ENCODE measurements at regions not wholly inside any gene's neighbourhood (a gene's known extent, or its start where the extent isn't known, plus 50 kb on each side); places are given as distances from the start of the nearest gene placed in this dataset.

- Histone ChIP-seq H3K36me3 (no peaks in the 10 kb centered on the region), H3K9me3 (peaks cover 0 to 18% (median 13%) of the 10 kb centered on the region in 8 donors), H3K4me1 (no peaks in the 10 kb centered on the region), H3K4me3 (no peak overlapping the region), H3K27me3 (replicated peaks in 1 of 7) (no peaks in the 10 kb centered on the region), H3K27ac (no peak overlapping the region)
- TF ChIP-seq POLR2AphosphoS5 (IDR thresholded peaks at IDR 0.05) (no peak), CTCF (IDR thresholded peaks at IDR 0.05 in 8 of 11, conservative IDR thresholded peaks at IDR 0.05 in 3 of 11) (no peak)
- intact Hi-C loops (cut with DNase I; ENCODE audit: low total_unique reads): no loop called here
- no peak for DNase-seq
Measured at GRCh38 chr4:18917689-18918088, 896.1 kb upstream of the LCORL start.

- H3K4me1 ChIP-seq: no peaks in the 10 kb centered on the region
- 73 to 94% (median 83%) methylated on average over 1 of the region's 1 CpG for WGBS, 5 donors
- intact Hi-C loops (cut with DNase I; ENCODE audit: low total_unique reads): no loop called here
- peaks cover 0 to 40% (median 25%) of the 10 kb centered on the region in 8 donors for H3K9me3 ChIP-seq
- H3K27ac ChIP-seq: no peak overlapping the region
- DNase-seq: no peak
- no peak overlapping the region for H3K4me3 ChIP-seq
- H3K36me3 ChIP-seq: no peaks in the 10 kb centered on the region
- no peak for TF ChIP-seq POLR2AphosphoS5 (IDR thresholded peaks at IDR 0.05)
- TF ChIP-seq POLR2A (IDR thresholded peaks at IDR 0.05): no peak
- no peak for TF ChIP-seq CTCF (IDR thresholded peaks at IDR 0.05 in 8 of 11, conservative IDR thresholded peaks at IDR 0.05 in 3 of 11)
- H3K27me3 ChIP-seq (replicated peaks in 1 of 7): no peaks in the 10 kb centered on the region
Measured at GRCh38 chr4:18914182-18914581, 892.6 kb upstream of the LCORL start.

GRCh38 chr4:18894928-18895327, 873.4 kb upstream of the LCORL start:
- H3K36me3 ChIP-seq: no peaks in the 10 kb centered on the region
- 27 to 75% (median 51%) methylated on average over 2 of the region's 2 CpGs for WGBS, 5 donors
- H3K27ac ChIP-seq: no peak overlapping the region
- H3K9me3 ChIP-seq: no peaks in the 10 kb centered on the region
- no peaks in the 10 kb centered on the region for H3K27me3 ChIP-seq (replicated peaks in 1 of 7)
- no peak for DNase-seq
- no peaks in the 10 kb centered on the region for H3K4me1 ChIP-seq
- TF ChIP-seq POLR2AphosphoS5 (IDR thresholded peaks at IDR 0.05) (no peak), POLR2A (IDR thresholded peaks at IDR 0.05) (no peak), CTCF (IDR thresholded peaks at IDR 0.05 in 8 of 11, conservative IDR thresholded peaks at IDR 0.05 in 3 of 11) (no peak)
- H3K4me3 ChIP-seq: no peak overlapping the region
- intact Hi-C loops (cut with DNase I; ENCODE audit: low total_unique reads): no loop called here

- H3K27me3 ChIP-seq (replicated peaks in 1 of 7): no peaks in the 10 kb centered on the region
- no peak for DNase-seq
- no peak for TF ChIP-seq CTCF (IDR thresholded peaks at IDR 0.05 in 8 of 11, conservative IDR thresholded peaks at IDR 0.05 in 3 of 11)
- TF ChIP-seq POLR2A (IDR thresholded peaks at IDR 0.05): no peak
- no peak for TF ChIP-seq POLR2AphosphoS5 (IDR thresholded peaks at IDR 0.05)
- H3K4me1 ChIP-seq: no peaks in the 10 kb centered on the region
- 73 to 88% (median 77%) methylated on average over 3 of the region's 3 CpGs for WGBS, 5 donors
- intact Hi-C loops (cut with DNase I; ENCODE audit: low total_unique reads): no loop called here
- no peaks in the 10 kb centered on the region for H3K36me3 ChIP-seq
- no peak overlapping the region for H3K27ac ChIP-seq
- peaks cover 0 to 5% (median 0%) of the 10 kb centered on the region in 8 donors for H3K9me3 ChIP-seq
- no peak overlapping the region for H3K4me3 ChIP-seq
Measured at GRCh38 chr4:18882468-18882867, 860.9 kb upstream of the LCORL start.
